Immature natural killer cell (primary cell): ENCODE measurements at regions not wholly inside any gene's neighbourhood (a gene's known extent, or its start where the extent isn't known, plus 50 kb on each side); places are given as distances from the start of the nearest gene placed in this dataset.
"Not testable (repeated sequence)": the region's sequence is repeated elsewhere in the genome, so short reads cannot be mapped to it uniquely, and the experiment has no call there.

Source experiments
- DNase-seq, 3 donors: peaks; one replicate each; pipeline ENCODE4 v3.0.0; 2022; ENCODE audit warnings: mixed read lengths in 1 of 3
- H3K27ac Mint-ChIP-seq, 6 donors: one replicate each; pipeline ENCODE4 v1.8.0; 2020; ENCODE audit warnings: mixed read lengths in 6 of 6, mild to moderate bottlenecking in 5 of 6, inconsistent platforms in 4 of 6, moderate library complexity in 3 of 6
- H3K27me3 Mint-ChIP-seq, 3 donors: one replicate each; pipeline ENCODE4 v1.8.0; 2020 to 2021; ENCODE audit warnings: low read depth in 3 of 3, mild to moderate bottlenecking in 3 of 3, mixed read lengths in 3 of 3, moderate library complexity in 3 of 3, inconsistent platforms in 1 of 3
- H3K36me3 Mint-ChIP-seq, 3 donors: one replicate each; pipeline ENCODE4 v1.8.0; 2020; ENCODE audit warnings: mixed read lengths in 3 of 3, inconsistent platforms in 2 of 3, mild to moderate bottlenecking in 2 of 3
- H3K4me1 Mint-ChIP-seq, 2 donors: one replicate each; pipeline ENCODE4 v1.8.0; 2020; ENCODE audit warnings: inconsistent platforms in 2 of 2, mild to moderate bottlenecking in 2 of 2, mixed read lengths in 2 of 2, moderate library complexity in 1 of 2
- H3K4me3 Mint-ChIP-seq, 5 donors: one replicate each; pipeline ENCODE4 v1.8.0; 2020; ENCODE audit warnings: mild to moderate bottlenecking in 5 of 5, mixed read lengths in 5 of 5, inconsistent platforms in 3 of 5, moderate library complexity in 3 of 5
- H3K9me3 Mint-ChIP-seq, 6 donors: one replicate each; pipeline ENCODE4 v1.8.0; 2020; ENCODE audit warnings: mild to moderate bottlenecking in 6 of 6, mixed read lengths in 6 of 6, inconsistent platforms in 4 of 6, moderate library complexity in 3 of 6

DNA sequence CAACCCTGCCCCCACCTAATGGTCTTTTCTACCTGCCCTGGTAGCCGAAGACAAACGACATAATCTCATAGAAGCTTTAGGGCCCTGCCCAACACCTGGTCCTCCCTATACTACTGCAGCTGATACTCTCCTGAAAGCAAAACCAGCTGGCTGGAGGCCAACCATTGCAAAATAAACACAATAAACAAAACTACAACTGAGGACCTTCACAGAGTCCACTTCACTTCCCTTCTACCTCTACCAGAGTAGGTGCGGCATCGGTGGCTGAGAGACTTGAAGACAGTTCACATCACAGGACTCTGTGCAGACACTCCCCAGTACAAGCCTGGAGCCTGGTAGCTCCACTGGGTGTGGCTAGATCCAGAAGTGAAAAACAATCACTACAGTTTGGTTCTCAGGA lies 476.2 kb downstream of the MMUT start:
- Mint-ChIP-seq H3K27ac (no peak overlapping the region), H3K36me3 (no peaks in the 10 kb centered on the region), H3K4me1 (no peaks in the 10 kb centered on the region), H3K27me3 (no peaks in the 10 kb centered on the region), H3K9me3 (peaks cover 11 to 55% (median 38%) of the 10 kb centered on the region in 6 donors), H3K4me3 (no peak overlapping the region)
- no peak for DNase-seq

DNA sequence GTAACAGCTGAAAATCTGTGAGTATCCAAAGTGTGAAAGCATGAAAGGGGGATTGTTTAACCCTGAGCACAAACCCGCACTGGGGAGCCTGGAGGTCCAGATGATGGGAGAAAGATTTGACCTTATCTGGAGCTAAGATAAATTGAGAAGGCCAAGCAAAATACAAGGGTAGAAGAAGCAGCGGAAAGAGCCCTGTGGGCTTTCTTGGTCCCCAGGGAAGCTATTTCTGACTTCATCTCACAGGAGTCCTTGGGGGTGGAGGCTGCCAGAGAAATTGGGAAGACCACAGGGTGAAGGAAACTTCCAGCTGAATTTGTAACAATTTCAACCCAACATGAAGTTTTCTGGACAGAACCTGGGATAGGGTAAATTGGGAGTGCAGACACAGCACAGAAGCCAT lies 476.9 kb downstream of the MMUT start:
- no peaks in the 10 kb centered on the region for H3K4me1 Mint-ChIP-seq
- no peaks in the 10 kb centered on the region for H3K36me3 Mint-ChIP-seq
- no peak overlapping the region for H3K4me3 Mint-ChIP-seq
- no peak overlapping the region for H3K27ac Mint-ChIP-seq
- H3K9me3 Mint-ChIP-seq, result peaks cover 11 to 55% (median 33%) of the 10 kb centered on the region in 6 donors
- no peak for DNase-seq
- H3K27me3 Mint-ChIP-seq, result no peaks in the 10 kb centered on the region

DNA sequence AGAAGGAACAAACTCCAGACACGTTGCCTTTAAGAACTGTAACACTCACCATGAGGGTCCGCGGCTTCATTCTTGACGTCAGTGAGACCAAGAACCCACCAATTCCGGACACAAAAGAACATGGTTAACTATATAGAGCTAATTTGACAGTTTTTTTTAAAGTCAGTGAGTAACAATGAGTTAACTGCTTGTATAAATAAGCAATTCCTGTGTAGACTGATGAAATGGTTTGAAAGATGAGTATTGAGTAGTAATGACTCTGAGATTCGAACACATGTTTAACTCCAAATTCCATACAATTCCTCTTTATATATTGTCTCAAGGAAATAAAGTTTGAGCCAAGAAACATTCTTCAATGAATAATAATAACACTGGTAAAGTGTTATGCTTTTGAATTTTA lies 478.0 kb downstream of the MMUT start:
- H3K27me3 Mint-ChIP-seq, result no peaks in the 10 kb centered on the region
- H3K36me3 Mint-ChIP-seq, result no peaks in the 10 kb centered on the region
- H3K4me3 Mint-ChIP-seq, result no peak overlapping the region
- H3K27ac Mint-ChIP-seq, result no peak overlapping the region
- DNase-seq, result no peak
- H3K9me3 Mint-ChIP-seq, result peaks cover 11 to 56% (median 32%) of the 10 kb centered on the region in 6 donors
- H3K4me1 Mint-ChIP-seq, result no peaks in the 10 kb centered on the region

DNA sequence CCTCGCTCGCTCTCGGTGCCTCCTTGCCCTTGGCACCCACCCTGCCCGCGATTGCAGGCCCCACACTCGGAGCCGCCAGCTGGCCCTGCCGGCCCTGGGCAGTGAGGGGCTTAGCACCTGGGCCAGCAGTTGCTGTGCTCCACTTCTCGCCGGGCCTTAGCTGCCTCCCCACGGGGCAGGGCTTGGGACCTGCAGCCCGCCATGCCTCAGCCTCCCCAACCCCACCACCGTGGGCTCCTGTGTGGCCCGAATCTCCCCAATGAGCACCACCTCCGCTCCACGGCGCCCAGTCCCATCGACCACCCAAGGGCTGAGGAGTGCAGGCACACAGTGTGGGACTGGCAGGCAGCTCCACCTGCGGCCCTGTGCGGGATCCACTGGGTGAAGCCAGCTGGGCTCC lies 479.1 kb downstream of the MMUT start:
- not testable (repeated sequence) for DNase-seq, H3K4me3 Mint-ChIP-seq
- peaks cover 4 to 54% (median 31%) of the 10 kb centered on the region in 6 donors for H3K9me3 Mint-ChIP-seq

DNA sequence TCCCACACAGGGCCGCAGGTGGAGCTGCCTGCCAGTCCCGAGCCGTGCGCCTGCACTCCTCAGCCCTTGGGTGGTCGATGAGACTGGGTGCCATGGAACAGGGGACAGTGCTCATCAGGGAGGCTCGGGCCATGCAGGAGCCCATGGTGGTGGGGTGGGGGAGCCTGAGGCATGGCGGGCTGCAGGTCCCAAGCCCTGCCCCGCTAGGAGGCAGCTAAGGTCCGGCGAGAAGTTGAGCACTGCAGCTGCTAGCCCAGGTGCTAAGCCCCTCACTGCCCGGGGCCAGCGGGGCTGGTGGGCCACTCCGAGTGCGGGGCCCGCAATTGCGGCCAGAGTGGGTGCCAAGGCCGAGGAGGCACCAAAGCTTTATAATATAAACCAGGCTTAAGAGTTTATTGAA lies 479.7 kb downstream of the MMUT start:
- no peak for DNase-seq
- no peak overlapping the region for H3K27ac Mint-ChIP-seq
- H3K27me3 Mint-ChIP-seq, result no peaks in the 10 kb centered on the region
- H3K9me3 Mint-ChIP-seq, result peaks cover 0 to 48% (median 28%) of the 10 kb centered on the region in 6 donors
- H3K4me3 Mint-ChIP-seq, result no peak overlapping the region
- no peaks in the 10 kb centered on the region for H3K36me3 Mint-ChIP-seq
- no peaks in the 10 kb centered on the region for H3K4me1 Mint-ChIP-seq

More for the DNA sequence above, 479.1 kb downstream of the MMUT start:
- H3K36me3 Mint-ChIP-seq, H3K27me3 Mint-ChIP-seq, H3K27ac Mint-ChIP-seq, H3K4me1 Mint-ChIP-seq: not testable (repeated sequence)

DNA sequence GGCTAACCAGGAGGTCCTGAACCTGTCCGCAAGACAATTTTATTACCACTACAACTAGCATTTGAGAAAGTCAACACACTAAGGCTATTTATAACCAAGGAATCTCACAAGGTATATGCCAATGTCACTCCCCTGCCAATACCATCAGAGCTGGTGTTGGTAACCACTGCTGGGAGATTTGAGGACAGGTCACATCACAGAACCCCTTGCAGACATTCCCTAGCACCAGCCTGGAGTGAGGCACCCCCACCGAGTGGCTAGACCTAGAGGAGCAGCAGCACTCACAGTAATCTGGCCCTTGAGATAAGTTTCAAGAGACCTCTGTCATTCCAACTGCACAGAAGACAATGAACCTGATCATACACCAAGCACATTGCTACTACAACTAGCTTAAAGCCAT lies 483.2 kb downstream of the MMUT start:
- H3K27me3 Mint-ChIP-seq, result no peaks in the 10 kb centered on the region
- no peak overlapping the region for H3K4me3 Mint-ChIP-seq
- no peaks in the 10 kb centered on the region for H3K4me1 Mint-ChIP-seq

DNA sequence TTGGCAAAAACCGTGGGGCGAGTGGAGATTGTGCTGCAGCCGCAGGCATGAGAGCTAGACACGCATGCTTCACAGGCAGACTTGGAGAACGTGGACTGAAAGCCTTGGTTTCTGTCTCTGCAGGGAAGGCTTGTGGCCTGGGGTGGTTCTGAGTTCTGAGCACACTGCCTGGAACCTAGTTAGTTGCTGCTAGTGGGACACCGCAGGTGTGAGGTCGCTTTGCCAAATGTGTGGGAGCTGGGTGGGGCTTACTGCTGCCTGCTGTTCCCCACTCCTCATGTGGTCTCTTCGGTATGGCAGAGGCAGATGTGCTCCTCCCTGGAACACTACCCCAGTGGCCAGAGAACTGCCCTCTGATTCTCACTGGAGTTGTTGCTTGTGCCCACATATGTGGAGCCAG lies 484.0 kb downstream of the MMUT start:
- Mint-ChIP-seq H3K9me3 (peaks cover 1 to 41% (median 18%) of the 10 kb centered on the region in 6 donors), H3K27me3 (no peaks in the 10 kb centered on the region), H3K36me3 (no peaks in the 10 kb centered on the region), H3K4me1 (no peaks in the 10 kb centered on the region), H3K27ac (no peak overlapping the region), H3K4me3 (no peak overlapping the region)
- no peak for DNase-seq

More for the DNA sequence above, 483.2 kb downstream of the MMUT start:
- no peaks in the 10 kb centered on the region for H3K36me3 Mint-ChIP-seq
- peaks cover 1 to 44% (median 19%) of the 10 kb centered on the region in 6 donors for H3K9me3 Mint-ChIP-seq
- no peak for DNase-seq
- no peak overlapping the region for H3K27ac Mint-ChIP-seq

DNA sequence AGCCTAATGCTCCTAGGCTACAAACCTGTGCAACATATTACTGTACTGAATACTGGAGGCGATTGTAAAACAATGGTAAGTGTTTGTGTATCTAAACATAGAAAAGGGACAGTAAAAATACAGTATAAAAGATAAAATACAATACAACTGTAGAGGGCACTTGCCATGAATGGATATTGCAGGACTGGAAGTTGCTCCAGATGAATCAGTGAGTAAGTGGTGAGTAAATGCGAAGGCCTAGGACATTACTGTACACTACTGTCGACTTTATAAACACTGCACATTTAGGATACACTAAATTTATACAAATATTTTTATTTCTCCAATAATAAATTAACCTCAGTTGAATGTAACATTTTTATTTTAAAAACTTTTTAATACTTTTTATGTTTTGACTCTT lies 485.0 kb downstream of the MMUT start:
- H3K36me3 Mint-ChIP-seq, result no peaks in the 10 kb centered on the region

DNA sequence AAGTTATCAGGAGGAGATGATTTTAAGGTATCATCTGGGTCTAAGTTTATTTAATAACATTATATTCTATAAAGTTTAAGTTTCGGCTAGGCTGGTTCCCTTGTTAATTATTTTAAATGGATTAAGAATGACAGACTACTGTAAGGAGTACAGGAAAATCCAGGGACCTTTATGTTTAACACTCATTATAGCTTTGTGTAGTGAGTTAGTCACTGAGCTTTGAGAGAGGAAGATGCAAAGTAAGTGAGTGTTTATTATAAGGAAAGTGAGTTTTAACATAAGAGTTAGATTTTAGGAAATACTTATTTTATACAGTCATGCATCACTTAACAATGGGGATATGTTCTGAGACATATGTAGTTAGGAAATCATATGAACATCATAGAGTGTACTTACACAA lies 485.5 kb downstream of the MMUT start:
- no peaks in the 10 kb centered on the region for H3K27me3 Mint-ChIP-seq
- no peaks in the 10 kb centered on the region for H3K4me1 Mint-ChIP-seq
- peaks cover 1 to 48% (median 16%) of the 10 kb centered on the region in 6 donors for H3K9me3 Mint-ChIP-seq
- H3K4me3 Mint-ChIP-seq, result no peak overlapping the region
- no peak overlapping the region for H3K27ac Mint-ChIP-seq
- no peak for DNase-seq
- H3K36me3 Mint-ChIP-seq, result no peaks in the 10 kb centered on the region

More for the DNA sequence above, 485.0 kb downstream of the MMUT start:
- H3K27ac Mint-ChIP-seq, result no peak overlapping the region
- no peaks in the 10 kb centered on the region for H3K27me3 Mint-ChIP-seq
- H3K4me1 Mint-ChIP-seq, result no peaks in the 10 kb centered on the region
- H3K9me3 Mint-ChIP-seq, result peaks cover 1 to 51% (median 18%) of the 10 kb centered on the region in 6 donors
- no peak overlapping the region for H3K4me3 Mint-ChIP-seq
- no peak for DNase-seq

DNA sequence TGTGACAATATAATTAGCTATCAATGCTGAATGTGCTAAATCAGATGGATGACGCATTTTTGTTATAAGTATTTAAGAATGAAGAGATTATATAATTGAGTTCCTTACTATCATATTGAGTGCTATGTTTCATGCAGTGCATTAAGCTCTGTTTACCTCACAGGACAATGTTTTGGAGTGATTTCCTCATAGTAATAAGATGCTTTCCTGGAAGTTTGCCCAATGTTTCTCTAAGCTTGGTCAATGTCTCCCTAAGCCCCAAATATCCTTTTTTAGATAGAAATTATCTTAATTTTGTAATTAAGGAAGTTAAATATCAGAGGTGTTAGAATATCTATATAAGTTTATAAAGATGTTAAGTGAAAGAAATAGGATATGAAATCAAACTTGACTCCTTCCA lies 489.6 kb downstream of the MMUT start:
- Mint-ChIP-seq H3K4me1 (no peaks in the 10 kb centered on the region), H3K27ac (no peak overlapping the region)
- DNase-seq, result no peak

DNA sequence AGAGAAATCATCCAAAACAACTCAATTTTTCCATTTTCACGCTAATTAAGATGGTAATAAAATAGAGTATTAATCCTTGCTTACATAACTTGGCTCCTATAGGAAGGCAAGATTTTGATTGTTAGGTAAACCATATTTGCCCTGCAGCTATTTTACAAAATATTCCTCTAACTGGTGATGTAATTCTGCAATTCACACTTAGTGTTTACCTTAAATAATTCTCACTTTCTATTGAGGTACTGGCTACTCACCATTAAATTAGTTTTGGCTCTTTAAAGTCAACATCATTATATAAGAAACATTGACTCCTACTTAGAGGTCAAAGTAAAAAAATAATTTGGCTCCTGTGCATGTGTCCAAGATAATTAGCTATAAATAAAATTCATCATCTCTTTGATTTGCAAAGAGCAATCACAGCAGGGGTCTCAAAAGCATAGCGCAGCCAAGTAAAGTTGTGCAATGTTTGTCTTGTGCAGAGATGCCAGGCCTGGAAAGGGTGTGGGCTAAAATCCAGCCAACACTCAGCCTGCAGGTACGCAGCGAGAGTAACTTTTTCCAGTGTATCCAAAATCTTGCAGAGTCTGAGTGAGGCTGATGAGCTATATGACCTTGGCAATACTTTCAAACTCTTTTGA lies 501.2 kb downstream of the MMUT start:
- H3K9me3 Mint-ChIP-seq, result peaks cover 11 to 60% (median 25%) of the 10 kb centered on the region in 6 donors
- H3K36me3 Mint-ChIP-seq, result peaks cover 0 to 3% (median 0%) of the 10 kb centered on the region in 3 donors
- H3K27me3 Mint-ChIP-seq, result no peaks in the 10 kb centered on the region
- H3K4me1 Mint-ChIP-seq, result no peaks in the 10 kb centered on the region
- H3K4me3 Mint-ChIP-seq, result no peak overlapping the region
- H3K27ac Mint-ChIP-seq, result no peak overlapping the region
- no peak for DNase-seq

More for the DNA sequence above, 489.6 kb downstream of the MMUT start:
- peaks cover 4 to 36% (median 13%) of the 10 kb centered on the region in 6 donors for H3K9me3 Mint-ChIP-seq
- H3K4me3 Mint-ChIP-seq, result no peak overlapping the region
- H3K36me3 Mint-ChIP-seq, result no peaks in the 10 kb centered on the region
- peaks cover 0 to 2% (median 0%) of the 10 kb centered on the region in 3 donors for H3K27me3 Mint-ChIP-seq

DNA sequence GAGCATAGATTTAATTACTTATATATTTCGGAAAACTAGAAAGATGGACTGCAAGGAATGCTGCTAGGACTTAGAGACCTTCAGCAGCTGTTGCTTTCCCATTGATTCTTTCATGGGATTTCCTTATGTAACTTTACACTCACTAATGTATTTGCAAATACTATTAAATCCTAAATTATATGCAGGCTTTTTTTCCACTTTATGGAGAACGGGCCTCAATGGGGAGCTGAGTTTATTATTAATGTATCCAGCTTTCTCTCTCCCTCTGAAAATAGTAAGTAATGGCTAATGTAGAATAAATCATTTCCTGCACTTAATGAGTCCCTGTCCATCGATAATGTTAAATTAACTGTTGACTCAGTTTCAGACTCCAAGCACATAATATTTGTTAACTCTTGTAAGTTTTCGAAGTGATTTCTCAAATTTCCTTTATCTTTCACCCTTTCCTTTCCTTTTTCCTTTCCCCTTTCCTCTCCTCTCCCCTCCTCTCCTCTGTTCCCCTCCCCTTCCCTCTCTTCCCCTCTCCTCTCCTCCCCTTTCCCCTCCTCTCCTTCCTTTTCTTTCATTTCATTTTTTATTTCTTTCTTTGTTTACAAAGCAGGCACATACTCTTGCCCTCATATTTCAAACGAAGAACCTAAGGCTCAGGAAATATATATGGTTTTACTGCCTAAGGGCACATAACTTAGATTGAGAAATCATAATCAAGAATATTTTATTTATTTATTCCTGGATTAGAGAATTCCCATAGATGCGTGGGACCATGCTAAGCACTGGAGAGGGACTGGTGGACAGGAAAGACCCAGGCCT lies 503.6 kb downstream of the MMUT start:
- no peak overlapping the region for H3K4me3 Mint-ChIP-seq
- H3K27me3 Mint-ChIP-seq, result no peaks in the 10 kb centered on the region
- peaks cover 0 to 4% (median 0%) of the 10 kb centered on the region in 3 donors for H3K36me3 Mint-ChIP-seq
- no peak for DNase-seq
- peaks cover 16 to 57% (median 22%) of the 10 kb centered on the region in 6 donors for H3K9me3 Mint-ChIP-seq
- H3K4me1 Mint-ChIP-seq, result no peaks in the 10 kb centered on the region
- no peak overlapping the region for H3K27ac Mint-ChIP-seq

DNA sequence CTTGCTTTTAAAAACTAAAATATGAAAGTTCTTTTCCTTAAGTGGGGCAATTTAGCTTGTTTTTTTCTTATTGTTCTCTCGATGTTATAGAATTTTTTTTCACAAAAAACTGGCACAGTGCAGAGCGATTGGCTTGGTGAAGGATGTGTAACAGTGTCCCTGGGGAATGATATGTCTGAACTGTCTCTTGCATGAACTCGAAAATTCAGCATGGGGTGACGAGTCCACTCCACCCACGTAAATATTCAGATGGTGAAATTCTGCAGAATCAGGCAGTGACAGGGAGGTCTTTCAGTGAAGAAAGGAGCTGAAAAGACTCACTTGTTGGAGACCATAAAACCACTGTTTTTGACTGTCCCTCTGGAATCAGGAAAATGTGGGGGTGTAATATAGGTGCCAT lies 505.3 kb downstream of the MMUT start:
- Mint-ChIP-seq H3K9me3 (peaks cover 14 to 52% (median 23%) of the 10 kb centered on the region in 6 donors), H3K4me3 (no peak overlapping the region), H3K27me3 (no peaks in the 10 kb centered on the region), H3K36me3 (peaks cover 0 to 4% (median 0%) of the 10 kb centered on the region in 3 donors), H3K4me1 (no peaks in the 10 kb centered on the region), H3K27ac (no peak overlapping the region)
- DNase-seq, result no peak

DNA sequence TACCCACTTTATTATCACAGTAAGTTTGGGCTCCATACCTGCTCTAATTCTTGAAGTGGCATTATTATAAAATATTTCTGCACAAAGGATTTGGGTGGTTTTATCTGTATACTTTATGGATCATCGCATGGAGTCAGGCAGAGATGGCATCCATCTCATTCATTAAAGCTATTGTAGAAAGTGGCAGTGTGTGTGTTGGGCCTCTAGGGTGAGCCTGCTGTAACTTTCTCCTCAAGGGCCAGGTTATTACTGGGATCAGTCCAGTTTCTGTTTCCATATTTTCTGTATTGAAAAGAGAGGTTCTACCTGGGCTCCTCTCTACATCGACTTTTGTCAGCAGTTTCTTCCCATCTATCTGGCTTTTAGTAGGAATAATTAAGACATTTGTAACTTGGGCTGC lies 511.1 kb downstream of the MMUT start:
- DNase-seq, result no peak
- peaks cover 13 to 36% (median 21%) of the 10 kb centered on the region in 6 donors for H3K9me3 Mint-ChIP-seq
- H3K36me3 Mint-ChIP-seq, result peaks cover 0 to 1% (median 0%) of the 10 kb centered on the region in 3 donors
- no peaks in the 10 kb centered on the region for H3K27me3 Mint-ChIP-seq
- no peaks in the 10 kb centered on the region for H3K4me1 Mint-ChIP-seq
- H3K4me3 Mint-ChIP-seq, result no peak overlapping the region
- H3K27ac Mint-ChIP-seq, result no peak overlapping the region
